CD8-positive, alpha-beta memory T cell (primary cell): ENCODE measurements at regions not wholly inside any gene's neighbourhood (a gene's known extent, or its start where the extent isn't known, plus 50 kb on each side); places are given as distances from the start of the nearest gene placed in this dataset.
"Not testable (repeated sequence)": the region's sequence is repeated elsewhere in the genome, so short reads cannot be mapped to it uniquely, and the experiment has no call there.

Source experiments
- CTCF ChIA-PET: fragments of 350-600 bp; sonication (Branson Sonifier 250); formaldehyde crosslinking; loops from one replicate; lab custom pipeline; 2021; ENCODE audit warnings: antibody characterized with exemption; lab: Charles Lee
- POLR2A ChIA-PET: fragments of 350-600 bp; sonication (Branson Sonifier 250); formaldehyde crosslinking; loops from one replicate; lab custom pipeline; 2021; ENCODE audit warnings: antibody characterized with exemption; lab: Charles Lee
- DNase-seq, 5 donors: peaks; one replicate each; pipeline versions ENCODE4 v3.0.0 to v3.0.0-alpha.2; 2020 to 2022; ENCODE audit warnings: mixed read lengths in 1 of 5
- H3K27ac ChIP-seq: one replicate; pipeline ENCODE4 v1.7.0; 2013; ENCODE audit warnings: low read depth, mild to moderate bottlenecking, low read length, moderate library complexity
- H3K27me3 ChIP-seq: 2 replicates; pipeline ENCODE4 v1.7.0; 2013; ENCODE audit warnings: low read length, mild to moderate bottlenecking; ENCODE audit not compliant: insufficient read depth, poor library complexity, severe bottlenecking
- H3K36me3 ChIP-seq: 2 replicates; pipeline ENCODE4 v1.7.0; 2013; ENCODE audit warnings: mild to moderate bottlenecking, low read length, moderate library complexity; ENCODE audit not compliant: insufficient read depth
- H3K4me1 ChIP-seq: 2 replicates; pipeline ENCODE4 v1.7.0; 2013; ENCODE audit warnings: mild to moderate bottlenecking, low read length, moderate library complexity; ENCODE audit not compliant: insufficient read depth
- H3K4me3 ChIP-seq: 2 replicates; pipeline ENCODE4 v1.7.0; 2013; ENCODE audit warnings: mild to moderate bottlenecking, low read length
- H3K9me3 ChIP-seq: 2 replicates; pipeline ENCODE4 v1.7.0; 2013; ENCODE audit warnings: mild to moderate bottlenecking, low read length
- H3K27ac Mint-ChIP-seq, 8 donors: one replicate each; pipeline ENCODE4 v1.8.0; 2020 to 2021; ENCODE audit warnings: mixed read lengths in 8 of 8, mild to moderate bottlenecking in 6 of 8, inconsistent platforms in 3 of 8, moderate library complexity in 3 of 8
- H3K27me3 Mint-ChIP-seq, 2 donors: one replicate each; pipeline ENCODE4 v1.8.0; 2020 to 2021; ENCODE audit warnings: mixed read lengths in 2 of 2, mild to moderate bottlenecking in 1 of 2, moderate library complexity in 1 of 2
- H3K36me3 Mint-ChIP-seq, 3 donors: one replicate each; pipeline ENCODE4 v1.8.0; 2020 to 2021; ENCODE audit warnings: mixed read lengths in 3 of 3, inconsistent platforms in 1 of 3, mild to moderate bottlenecking in 1 of 3
- H3K4me1 Mint-ChIP-seq, 3 donors: one replicate each; pipeline ENCODE4 v1.8.0; 2020 to 2021; ENCODE audit warnings: mixed read lengths in 3 of 3, inconsistent platforms in 1 of 3, mild to moderate bottlenecking in 1 of 3
- H3K4me3 Mint-ChIP-seq, 7 donors: one replicate each; pipeline ENCODE4 v1.8.0; 2020 to 2021; ENCODE audit warnings: mixed read lengths in 7 of 7, mild to moderate bottlenecking in 6 of 7, moderate library complexity in 4 of 7, inconsistent platforms in 2 of 7
- H3K9me3 Mint-ChIP-seq, 5 donors: one replicate each; pipeline ENCODE4 v1.8.0; 2020 to 2022; ENCODE audit warnings: mixed read lengths in 5 of 5, mild to moderate bottlenecking in 3 of 5, moderate library complexity in 2 of 5, inconsistent platforms in 1 of 5

GRCh38 chr12:127606476-127607015 is 660.4 kb upstream of the TMEM132C start:
- peaks cover 0 to 3% (median 2%) of the 10 kb centered on the region in 5 donors for H3K9me3 Mint-ChIP-seq
- CTCF ChIA-PET, result no interaction called here
- H3K36me3 Mint-ChIP-seq, result no peaks in the 10 kb centered on the region
- DNase-seq, result no peak
- H3K4me1 Mint-ChIP-seq, result no peaks in the 10 kb centered on the region
- no peak overlapping the region for H3K4me3 ChIP-seq
- no peak overlapping the region for H3K27ac ChIP-seq
- POLR2A ChIA-PET, result no interaction called here
- no peaks in the 10 kb centered on the region for H3K9me3 ChIP-seq
- no peak overlapping the region for H3K27ac Mint-ChIP-seq
- H3K27me3 ChIP-seq, result no peaks in the 10 kb centered on the region
- H3K4me3 Mint-ChIP-seq, result no peak overlapping the region
- H3K4me1 ChIP-seq, result no peaks in the 10 kb centered on the region
- peaks cover 0 to 2% of the 10 kb centered on the region in 2 donors for H3K27me3 Mint-ChIP-seq
- no peaks in the 10 kb centered on the region for H3K36me3 ChIP-seq

DNA sequence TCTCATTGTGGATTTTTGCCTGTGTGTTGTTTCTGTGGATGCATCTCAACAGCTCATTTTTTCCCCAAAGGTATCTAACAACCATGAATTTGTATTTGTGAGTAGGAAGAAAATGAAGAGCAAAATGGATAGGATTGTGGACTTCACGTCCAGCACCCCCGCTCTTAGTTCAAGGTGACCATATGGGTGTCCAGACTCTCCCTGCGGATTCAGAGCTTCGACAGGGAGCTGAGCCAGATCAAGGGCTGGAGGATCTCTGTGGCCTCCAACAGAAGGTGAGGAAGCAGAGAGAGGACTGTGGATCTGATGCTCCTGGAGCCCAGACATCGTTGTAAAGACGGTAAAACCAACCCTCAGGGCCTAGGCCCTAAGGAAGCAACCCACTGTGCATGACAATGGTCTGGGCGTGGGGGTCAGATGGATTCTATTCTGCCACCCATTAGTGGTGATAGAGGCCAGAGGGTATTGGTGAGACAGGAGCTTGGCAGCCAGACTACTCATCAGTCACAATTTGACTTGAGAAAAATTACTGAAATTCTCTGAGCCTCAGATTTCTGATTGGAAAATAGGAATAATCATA is 659.7 kb upstream of the TMEM132C start:
- H3K27me3 Mint-ChIP-seq, result peaks cover 0 to 2% of the 10 kb centered on the region in 2 donors

GRCh38 chr12:127608359-127608758 is 658.6 kb upstream of the TMEM132C start:
- H3K9me3 Mint-ChIP-seq, POLR2A ChIA-PET, H3K36me3 ChIP-seq, H3K4me1 Mint-ChIP-seq, H3K27me3 Mint-ChIP-seq, H3K9me3 ChIP-seq, H3K4me1 ChIP-seq, H3K4me3 ChIP-seq, H3K4me3 Mint-ChIP-seq, CTCF ChIA-PET, H3K36me3 Mint-ChIP-seq, H3K27ac ChIP-seq, DNase-seq, H3K27me3 ChIP-seq, H3K27ac Mint-ChIP-seq: not testable (repeated sequence)

More for the DNA sequence above, 659.7 kb upstream of the TMEM132C start:
- peaks cover 0 to 3% (median 2%) of the 10 kb centered on the region in 5 donors for H3K9me3 Mint-ChIP-seq
- no peaks in the 10 kb centered on the region for H3K4me1 Mint-ChIP-seq
- POLR2A ChIA-PET, result no interaction called here
- H3K36me3 Mint-ChIP-seq, result no peaks in the 10 kb centered on the region
- Histone ChIP-seq H3K27ac (no peak overlapping the region), H3K27me3 (no peaks in the 10 kb centered on the region), H3K4me1 (no peaks in the 10 kb centered on the region), H3K4me3 (no peak overlapping the region), H3K36me3 (no peaks in the 10 kb centered on the region), H3K9me3 (no peaks in the 10 kb centered on the region)
- CTCF ChIA-PET, result no interaction called here
- H3K4me3 Mint-ChIP-seq, result no peak overlapping the region
- no peak overlapping the region for H3K27ac Mint-ChIP-seq
- DNase-seq, result no peak

DNA sequence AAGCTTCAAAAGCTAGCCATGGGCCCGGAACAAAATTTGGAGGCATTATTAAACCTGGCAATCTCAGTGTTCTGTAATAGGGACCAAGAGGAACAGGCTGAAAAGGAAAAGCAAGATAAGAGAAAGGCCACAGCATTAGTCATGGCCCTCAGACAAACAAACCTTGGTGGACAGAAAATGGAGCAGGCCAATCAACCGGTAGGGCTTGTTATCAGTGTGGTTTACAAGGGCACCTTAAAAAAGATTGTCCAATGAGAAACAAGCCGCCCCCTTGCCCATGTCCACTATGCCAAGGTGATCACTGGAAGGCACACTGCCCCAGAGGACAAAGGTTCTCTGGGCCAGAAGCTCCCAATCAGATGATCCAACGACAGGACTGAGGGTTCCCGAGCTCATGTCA is 653.9 kb upstream of the TMEM132C start:
- Histone ChIP-seq H3K27me3 (no peaks in the 10 kb centered on the region), H3K4me3 (no peak overlapping the region), H3K9me3 (no peaks in the 10 kb centered on the region), H3K27ac (no peak overlapping the region), H3K4me1 (no peaks in the 10 kb centered on the region), H3K36me3 (no peaks in the 10 kb centered on the region)
- ChIA-PET POLR2A (no interaction called here), CTCF (no interaction called here)
- H3K27me3 Mint-ChIP-seq, result peaks cover 0 to 2% of the 10 kb centered on the region in 2 donors
- no peak overlapping the region for H3K27ac Mint-ChIP-seq
- no peaks in the 10 kb centered on the region for H3K36me3 Mint-ChIP-seq
- no peak for DNase-seq
- H3K9me3 Mint-ChIP-seq, result peaks cover 3 to 6% (median 4%) of the 10 kb centered on the region in 5 donors
- H3K4me3 Mint-ChIP-seq, result no peak overlapping the region
- no peaks in the 10 kb centered on the region for H3K4me1 Mint-ChIP-seq

- H3K4me3 ChIP-seq, result no peak overlapping the region
- no peaks in the 10 kb centered on the region for H3K4me1 ChIP-seq
- peaks cover 0 to 4% (median 2%) of the 10 kb centered on the region in 5 donors for H3K9me3 Mint-ChIP-seq
- H3K27ac Mint-ChIP-seq, result no peak overlapping the region
- DNase-seq, result no peak
- no peaks in the 10 kb centered on the region for H3K36me3 Mint-ChIP-seq
- H3K4me3 Mint-ChIP-seq, result no peak overlapping the region
- CTCF ChIA-PET, result no interaction called here
- H3K27me3 Mint-ChIP-seq, result no peaks in the 10 kb centered on the region
- H3K4me1 Mint-ChIP-seq, result no peaks in the 10 kb centered on the region
- no peak overlapping the region for H3K27ac ChIP-seq
- no peaks in the 10 kb centered on the region for H3K27me3 ChIP-seq
- H3K36me3 ChIP-seq, result no peaks in the 10 kb centered on the region
- POLR2A ChIA-PET, result no interaction called here
- H3K9me3 ChIP-seq, result no peaks in the 10 kb centered on the region
Observed at GRCh38 chr12:127619869-127620734, 646.9 kb upstream of the TMEM132C start.

DNA sequence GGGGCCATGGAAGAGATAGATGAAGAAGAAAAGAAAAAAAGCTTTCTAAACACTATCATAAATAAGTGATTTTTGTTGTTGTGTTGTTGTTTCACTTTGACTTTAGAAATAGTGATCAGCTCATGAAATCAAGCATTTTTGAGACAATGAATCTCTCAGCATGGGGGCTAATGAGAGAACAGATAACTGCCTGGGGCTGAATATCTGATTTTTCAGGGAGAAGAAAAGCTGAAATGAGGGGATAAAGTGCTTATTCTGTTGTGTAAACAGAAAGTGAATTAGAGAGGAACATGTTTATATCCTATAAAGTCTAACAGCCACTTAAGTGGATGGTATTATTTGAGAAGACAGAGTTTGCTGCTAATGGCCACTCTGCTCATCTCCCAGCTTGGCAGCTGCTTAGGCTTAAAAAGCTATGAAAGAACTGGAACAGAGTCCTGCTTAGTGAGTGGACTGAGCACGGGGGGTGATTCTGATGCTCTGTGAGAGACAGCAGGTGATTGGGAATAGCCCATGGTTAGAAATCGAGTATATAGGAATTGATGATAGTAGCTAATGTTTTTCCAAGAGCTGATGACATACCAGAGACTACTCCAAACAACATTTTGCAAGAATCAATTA is 646.1 kb upstream of the TMEM132C start:
- no peaks in the 10 kb centered on the region for H3K9me3 ChIP-seq
- no peak overlapping the region for H3K27ac ChIP-seq
- H3K27me3 ChIP-seq, result no peaks in the 10 kb centered on the region
- H3K4me3 Mint-ChIP-seq, result no peak overlapping the region
- no peaks in the 10 kb centered on the region for H3K27me3 Mint-ChIP-seq
- DNase-seq, result no peak
- ChIA-PET POLR2A (no interaction called here), CTCF (no interaction called here)
- H3K4me1 Mint-ChIP-seq, result no peaks in the 10 kb centered on the region
- no peaks in the 10 kb centered on the region for H3K36me3 ChIP-seq
- peaks cover 0 to 4% (median 2%) of the 10 kb centered on the region in 5 donors for H3K9me3 Mint-ChIP-seq
- H3K27ac Mint-ChIP-seq, result no peak overlapping the region
- no peak overlapping the region for H3K4me3 ChIP-seq
- H3K4me1 ChIP-seq, result no peaks in the 10 kb centered on the region
- H3K36me3 Mint-ChIP-seq, result no peaks in the 10 kb centered on the region

- H3K9me3 Mint-ChIP-seq, result peaks cover 0 to 4% (median 0%) of the 10 kb centered on the region in 5 donors
- no peaks in the 10 kb centered on the region for H3K27me3 Mint-ChIP-seq
Observed at GRCh38 chr12:127621366-127621765, 645.6 kb upstream of the TMEM132C start.

DNA sequence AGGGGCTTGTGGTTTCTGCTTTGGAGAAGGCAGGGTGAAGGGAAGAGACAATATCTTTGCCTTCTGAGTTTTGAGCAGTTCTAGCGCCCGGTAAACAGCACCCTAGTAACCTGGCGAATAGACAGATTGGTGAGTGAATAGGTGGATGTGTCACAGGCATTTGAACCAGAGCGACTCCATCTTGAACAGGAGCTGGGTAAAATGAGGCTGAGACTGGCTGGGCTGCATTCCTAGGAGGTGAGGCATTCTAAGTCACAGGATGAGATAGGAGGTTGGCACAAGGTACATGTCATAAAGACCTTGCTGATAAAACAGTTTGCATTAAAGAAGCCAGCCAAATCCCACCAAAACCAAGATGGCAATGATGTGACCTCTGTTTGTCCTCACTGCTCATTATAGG is 643.6 kb upstream of the TMEM132C start:
- ChIA-PET CTCF (no interaction called here), POLR2A (no interaction called here)

More at GRCh38 chr12:127621366-127621765, 645.6 kb upstream of the TMEM132C start:
- Histone ChIP-seq H3K27me3 (no peaks in the 10 kb centered on the region), H3K4me1 (no peaks in the 10 kb centered on the region), H3K4me3 (no peak overlapping the region), H3K36me3 (no peaks in the 10 kb centered on the region), H3K27ac (no peak overlapping the region), H3K9me3 (no peaks in the 10 kb centered on the region)
- CTCF ChIA-PET, result no interaction called here
- Mint-ChIP-seq H3K4me3 (no peak overlapping the region), H3K4me1 (no peaks in the 10 kb centered on the region), H3K27ac (no peak overlapping the region), H3K36me3 (no peaks in the 10 kb centered on the region)
- POLR2A ChIA-PET, result no interaction called here
- DNase-seq, result no peak

More for the DNA sequence above, 643.6 kb upstream of the TMEM132C start:
- H3K4me3 ChIP-seq, result no peak overlapping the region
- H3K27ac Mint-ChIP-seq, result no peak overlapping the region
- no peaks in the 10 kb centered on the region for H3K27me3 Mint-ChIP-seq
- H3K27ac ChIP-seq, result no peak overlapping the region
- H3K27me3 ChIP-seq, result no peaks in the 10 kb centered on the region
- H3K9me3 ChIP-seq, result no peaks in the 10 kb centered on the region
- no peak for DNase-seq
- H3K4me3 Mint-ChIP-seq, result no peak overlapping the region
- H3K9me3 Mint-ChIP-seq, result peaks cover 0 to 5% (median 0%) of the 10 kb centered on the region in 5 donors
- H3K4me1 ChIP-seq, result no peaks in the 10 kb centered on the region
- no peaks in the 10 kb centered on the region for H3K36me3 Mint-ChIP-seq
- H3K36me3 ChIP-seq, result no peaks in the 10 kb centered on the region
- no peaks in the 10 kb centered on the region for H3K4me1 Mint-ChIP-seq
